ENCODE measurements at regions not wholly inside any gene's neighbourhood (a gene's known extent, or its start where the extent isn't known, plus 50 kb on each side); places are given as distances from the start of the nearest gene placed in this dataset.

DNA sequence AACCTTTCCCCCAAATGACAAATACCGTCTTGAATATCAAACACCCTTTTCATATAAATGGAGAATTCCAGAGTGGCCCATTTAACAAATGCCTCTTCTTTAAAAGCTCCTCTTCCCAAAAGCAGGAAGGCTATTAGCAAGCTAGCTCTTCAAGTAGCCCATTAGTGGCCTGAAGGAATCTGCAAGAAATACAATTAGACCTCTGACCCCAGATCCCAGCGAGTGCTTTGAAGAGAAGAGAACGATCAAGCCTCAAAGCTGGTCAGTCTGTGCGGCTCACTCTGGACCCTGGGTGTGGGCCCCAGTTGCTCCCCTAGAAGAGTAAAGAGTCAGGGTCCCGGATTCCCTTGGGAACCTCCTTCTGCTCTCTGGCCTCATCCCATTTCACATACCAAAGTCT lies 325.6 kb downstream of the NUAK1 start:
- DNase-seq = no peak
- no peaks in the 10 kb centered on the region for H3K4me1 ChIP-seq
- TF ChIP-seq, protein P1, sequence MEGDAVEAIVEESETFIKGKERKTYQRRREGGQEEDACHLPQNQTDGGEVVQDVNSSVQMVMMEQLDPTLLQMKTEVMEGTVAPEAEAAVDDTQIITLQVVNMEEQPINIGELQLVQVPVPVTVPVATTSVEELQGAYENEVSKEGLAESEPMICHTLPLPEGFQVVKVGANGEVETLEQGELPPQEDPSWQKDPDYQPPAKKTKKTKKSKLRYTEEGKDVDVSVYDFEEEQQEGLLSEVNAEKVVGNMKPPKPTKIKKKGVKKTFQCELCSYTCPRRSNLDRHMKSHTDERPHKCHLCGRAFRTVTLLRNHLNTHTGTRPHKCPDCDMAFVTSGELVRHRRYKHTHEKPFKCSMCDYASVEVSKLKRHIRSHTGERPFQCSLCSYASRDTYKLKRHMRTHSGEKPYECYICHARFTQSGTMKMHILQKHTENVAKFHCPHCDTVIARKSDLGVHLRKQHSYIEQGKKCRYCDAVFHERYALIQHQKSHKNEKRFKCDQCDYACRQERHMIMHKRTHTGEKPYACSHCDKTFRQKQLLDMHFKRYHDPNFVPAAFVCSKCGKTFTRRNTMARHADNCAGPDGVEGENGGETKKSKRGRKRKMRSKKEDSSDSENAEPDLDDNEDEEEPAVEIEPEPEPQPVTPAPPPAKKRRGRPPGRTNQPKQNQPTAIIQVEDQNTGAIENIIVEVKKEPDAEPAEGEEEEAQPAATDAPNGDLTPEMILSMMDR (IDR thresholded peaks at IDR 0.05; ENCODE audit: borderline replicate concordance) = no peak
- H3K27ac ChIP-seq (replicated peaks) = no peak overlapping the region
- no peaks in the 10 kb centered on the region for H3K36me3 ChIP-seq
- H3K4me3 ChIP-seq = no peak overlapping the region
- intact Hi-C loops (cut with micrococcal nuclease) = no loop called here
- H3K9me3 ChIP-seq (replicated peaks) = no peaks in the 10 kb centered on the region
- no peaks in the 10 kb centered on the region for H3K27me3 ChIP-seq (ENCODE audit: low read depth)

DNA sequence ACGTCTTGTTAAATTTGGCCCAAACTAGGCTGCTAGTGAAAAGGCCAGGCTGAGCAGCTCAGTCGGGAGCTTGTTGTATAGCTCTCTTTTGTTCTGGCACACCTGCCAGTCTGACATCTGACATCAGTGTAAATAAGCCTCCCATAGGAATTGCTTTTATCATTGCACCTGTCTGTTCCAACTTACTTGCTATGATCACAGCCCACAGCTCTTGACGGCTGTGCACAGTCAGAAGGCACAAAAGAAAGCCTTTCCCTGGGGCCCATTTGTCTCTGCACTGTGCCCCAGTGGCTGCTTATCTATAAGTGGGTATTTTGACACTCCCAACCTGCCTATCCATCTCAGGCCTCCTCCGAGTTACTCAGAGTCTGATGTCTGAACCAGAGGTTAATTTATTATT lies 324.5 kb downstream of the NUAK1 start:
- H3K4me1 ChIP-seq = peaks cover 5% of the 10 kb centered on the region
- no peak for DNase-seq
- no peaks in the 10 kb centered on the region for H3K9me3 ChIP-seq (replicated peaks)
- H3K4me3 ChIP-seq = no peak overlapping the region
- no peak overlapping the region for H3K27ac ChIP-seq (replicated peaks)
- TF ChIP-seq, protein P1 (IDR thresholded peaks at IDR 0.05; ENCODE audit: borderline replicate concordance) = no peak
- H3K27me3 ChIP-seq (ENCODE audit: low read depth) = no peaks in the 10 kb centered on the region
- no peaks in the 10 kb centered on the region for H3K36me3 ChIP-seq
- intact Hi-C loops (cut with micrococcal nuclease) = no loop called here

DNA sequence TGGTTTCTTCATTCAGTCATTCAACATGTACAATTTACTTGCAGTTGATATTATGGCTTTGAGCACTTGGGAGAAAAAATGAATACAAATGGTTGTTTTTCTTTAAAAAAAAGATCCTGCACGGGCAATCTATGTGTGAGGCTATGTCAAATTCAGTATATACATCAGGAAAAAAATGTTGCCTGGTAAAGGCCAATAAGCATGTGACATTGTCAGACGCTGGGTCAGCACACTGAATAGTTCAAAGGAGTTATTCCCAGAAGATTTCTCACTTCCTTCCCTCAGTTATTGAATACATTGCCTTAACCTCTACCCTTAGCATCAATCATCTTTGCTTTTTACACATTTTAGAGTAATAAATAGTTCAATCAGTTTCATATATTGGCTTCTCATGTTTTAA lies 319.2 kb downstream of the NUAK1 start:
- Histone ChIP-seq H3K4me1 (peaks cover 39% of the 10 kb centered on the region), H3K27me3 (ENCODE audit: low read depth) (no peaks in the 10 kb centered on the region), H3K9me3 (replicated peaks) (no peaks in the 10 kb centered on the region), H3K4me3 (no peak overlapping the region), H3K27ac (replicated peaks) (no peak overlapping the region), H3K36me3 (no peaks in the 10 kb centered on the region)
- intact Hi-C loops (cut with micrococcal nuclease) = no loop called here
- DNase-seq = no peak
- TF ChIP-seq, protein P1 (IDR thresholded peaks at IDR 0.05; ENCODE audit: borderline replicate concordance) = no peak

DNA sequence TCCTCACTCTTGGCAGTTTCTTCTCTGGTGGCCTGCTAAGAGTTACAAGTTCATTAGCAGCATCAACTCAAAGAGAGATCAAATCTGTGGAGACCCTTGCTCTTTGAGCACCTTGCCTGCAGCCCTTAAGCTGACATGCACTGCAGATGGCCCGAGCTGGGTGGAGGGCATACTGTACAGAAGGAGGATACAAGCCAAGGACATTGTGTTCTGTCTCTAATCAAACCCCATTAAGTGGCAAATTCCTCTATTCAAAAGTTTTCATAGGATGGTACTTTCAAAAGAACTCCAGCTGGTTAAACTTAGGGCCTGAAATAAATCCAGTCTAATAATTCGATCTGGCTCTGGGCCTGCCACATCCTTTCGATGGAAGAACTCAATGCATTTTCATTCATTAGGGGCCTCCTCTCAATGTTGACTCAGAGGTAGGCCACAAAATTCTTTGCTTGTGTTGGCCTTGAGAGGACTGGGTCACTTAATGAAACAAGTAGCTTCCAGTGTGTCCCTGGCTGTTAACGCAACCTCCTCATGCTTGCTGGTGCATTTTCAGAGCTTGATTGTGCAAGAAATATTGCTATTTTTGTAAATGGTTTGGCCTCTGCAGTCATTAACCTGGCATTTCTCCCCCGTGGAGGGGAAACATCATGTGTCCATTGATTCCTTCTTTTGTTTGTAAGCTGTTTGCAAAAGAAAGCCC lies 318.2 kb downstream of the NUAK1 start:
- Histone ChIP-seq H3K4me1 (peaks cover 39% of the 10 kb centered on the region), H3K36me3 (no peaks in the 10 kb centered on the region), H3K4me3 (no peak overlapping the region), H3K27ac (replicated peaks) (peak overlapping the region; percentile 76), H3K9me3 (replicated peaks) (no peaks in the 10 kb centered on the region), H3K27me3 (ENCODE audit: low read depth) (no peaks in the 10 kb centered on the region)
- intact Hi-C loops (cut with micrococcal nuclease) = no loop called here
- no peak for DNase-seq
- TF ChIP-seq, protein P1 (IDR thresholded peaks at IDR 0.05; ENCODE audit: borderline replicate concordance) = no peak

DNA sequence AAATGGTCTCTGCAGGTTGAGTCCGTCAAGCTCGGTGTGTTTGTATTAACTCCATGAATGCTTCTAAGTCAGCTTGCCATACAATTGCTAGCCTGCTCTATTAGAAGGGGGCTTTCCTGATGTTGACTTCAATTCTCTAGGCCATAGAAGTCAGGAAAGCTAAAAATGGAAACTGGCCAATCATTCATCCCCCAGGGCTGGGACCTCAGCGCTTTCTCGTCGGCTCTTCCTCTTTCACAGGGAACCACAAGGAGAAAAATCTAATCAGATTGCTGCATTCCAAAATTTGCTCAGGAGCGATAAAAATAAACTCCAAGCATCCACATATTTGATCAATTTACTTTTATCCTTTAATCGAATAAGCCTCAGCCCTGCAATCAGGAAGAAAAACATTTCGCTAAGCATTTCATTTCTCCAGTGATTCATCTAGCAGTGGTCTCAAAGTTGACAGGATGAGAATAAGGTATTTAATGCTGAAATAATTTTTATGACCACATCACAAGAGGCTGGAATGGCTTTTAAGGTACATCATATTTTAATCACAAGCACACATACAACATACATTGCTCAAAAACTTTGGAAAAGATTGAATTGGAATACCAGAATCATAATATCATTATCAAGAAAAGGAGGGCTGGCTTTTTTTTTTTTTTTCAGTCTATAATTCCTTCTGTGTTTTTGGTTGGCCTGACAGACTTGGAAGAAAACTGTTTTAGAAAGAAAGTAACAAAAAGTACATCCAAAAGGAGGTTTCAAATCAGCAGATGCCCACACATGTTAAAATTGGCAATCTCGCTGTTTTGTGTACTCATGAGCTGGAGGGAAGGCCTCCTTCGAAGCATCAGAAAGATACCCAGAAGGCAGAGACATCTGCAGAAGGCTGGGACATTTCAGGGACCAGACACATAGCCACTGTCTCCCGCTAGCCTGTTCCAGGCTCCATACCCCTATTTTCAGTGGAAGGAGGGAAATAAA lies 316.3 kb downstream of the NUAK1 start:
- Histone ChIP-seq H3K4me3 (no peak overlapping the region), H3K4me1 (peaks cover 39% of the 10 kb centered on the region)
- intact Hi-C loops (cut with micrococcal nuclease) = no loop called here

More for the DNA sequence above, 316.3 kb downstream of the NUAK1 start:
- no peak for DNase-seq
- H3K27me3 ChIP-seq (ENCODE audit: low read depth) = no peaks in the 10 kb centered on the region
- H3K27ac ChIP-seq (replicated peaks) = no peak overlapping the region
- TF ChIP-seq, protein P1 (IDR thresholded peaks at IDR 0.05; ENCODE audit: borderline replicate concordance) = no peak
- no peaks in the 10 kb centered on the region for H3K9me3 ChIP-seq (replicated peaks)
- no peaks in the 10 kb centered on the region for H3K36me3 ChIP-seq
